ENCODE measurements at regions not wholly inside any gene's neighbourhood (a gene's known extent, or its start where the extent isn't known, plus 50 kb on each side); places are given as distances from the start of the nearest gene placed in this dataset.

DNA sequence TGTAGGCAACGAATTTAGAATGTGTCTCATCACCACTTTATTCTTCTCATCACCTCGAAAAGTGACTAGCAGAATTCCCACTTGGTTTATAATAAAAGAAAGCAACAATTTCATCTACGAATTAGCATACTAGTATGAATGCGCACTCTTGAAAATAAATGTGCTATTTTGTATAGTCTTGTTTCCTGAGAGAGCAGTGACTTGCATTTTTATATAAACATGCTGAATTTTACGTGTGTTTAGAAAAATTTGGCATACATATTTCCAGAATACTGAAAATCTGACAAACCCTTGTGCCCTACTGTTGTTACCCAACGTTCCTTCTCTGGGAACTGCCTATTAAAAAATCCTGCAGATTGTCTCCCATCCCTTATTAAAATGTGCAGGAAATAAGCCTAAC, 786.8 kb downstream of the TSN start:
- TF ChIP-seq, protein P1, sequence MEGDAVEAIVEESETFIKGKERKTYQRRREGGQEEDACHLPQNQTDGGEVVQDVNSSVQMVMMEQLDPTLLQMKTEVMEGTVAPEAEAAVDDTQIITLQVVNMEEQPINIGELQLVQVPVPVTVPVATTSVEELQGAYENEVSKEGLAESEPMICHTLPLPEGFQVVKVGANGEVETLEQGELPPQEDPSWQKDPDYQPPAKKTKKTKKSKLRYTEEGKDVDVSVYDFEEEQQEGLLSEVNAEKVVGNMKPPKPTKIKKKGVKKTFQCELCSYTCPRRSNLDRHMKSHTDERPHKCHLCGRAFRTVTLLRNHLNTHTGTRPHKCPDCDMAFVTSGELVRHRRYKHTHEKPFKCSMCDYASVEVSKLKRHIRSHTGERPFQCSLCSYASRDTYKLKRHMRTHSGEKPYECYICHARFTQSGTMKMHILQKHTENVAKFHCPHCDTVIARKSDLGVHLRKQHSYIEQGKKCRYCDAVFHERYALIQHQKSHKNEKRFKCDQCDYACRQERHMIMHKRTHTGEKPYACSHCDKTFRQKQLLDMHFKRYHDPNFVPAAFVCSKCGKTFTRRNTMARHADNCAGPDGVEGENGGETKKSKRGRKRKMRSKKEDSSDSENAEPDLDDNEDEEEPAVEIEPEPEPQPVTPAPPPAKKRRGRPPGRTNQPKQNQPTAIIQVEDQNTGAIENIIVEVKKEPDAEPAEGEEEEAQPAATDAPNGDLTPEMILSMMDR (IDR thresholded peaks at IDR 0.05), result no peak
- no peak for TF ChIP-seq EZH2 (IDR thresholded peaks at IDR 0.05)

All from neural progenitor cell (in vitro differentiated cells).